ENCODE measurements at regions not wholly inside any gene's neighbourhood (a gene's known extent, or its start where the extent isn't known, plus 50 kb on each side); places are given as distances from the start of the nearest gene placed in this dataset.
"Not testable (repeated sequence)": the region's sequence is repeated elsewhere in the genome, so short reads cannot be mapped to it uniquely, and the experiment has no call there.

- 44 to 63% methylated on average over 4 of the region's 4 CpGs for WGBS, 2 donors
- Histone ChIP-seq H3K36me3 (no peaks in the 10 kb centered on the region), H3K4me3 (no peak overlapping the region), H3K27me3 (no peaks in the 10 kb centered on the region), H3K9me3 (peaks cover 0 to 15% (median 0%) of the 10 kb centered on the region in 4 donors), H3K27ac (no peak overlapping the region), H3K4me1 (no peaks in the 10 kb centered on the region)
- DNase-seq (ENCODE audit: low spot score in 2 of 2), result no peak
- TF ChIP-seq POLR2A (IDR thresholded peaks at IDR 0.05) (no peak), EP300 (IDR thresholded peaks at IDR 0.05) (no peak)
These were observed 203.5 kb downstream of the FCRL5 start for GRCh38 chr1:157348538-157349480.

GRCh38 chr1:157347506-157347905 lies 204.8 kb downstream of the FCRL5 start:
- Histone ChIP-seq H3K4me1 (no peaks in the 10 kb centered on the region), H3K4me3 (no peak overlapping the region), H3K27ac (no peak overlapping the region), H3K9me3 (peaks cover 0 to 15% (median 0%) of the 10 kb centered on the region in 4 donors), H3K27me3 (no peaks in the 10 kb centered on the region), H3K36me3 (no peaks in the 10 kb centered on the region)
- WGBS, 2 donors, result 78 to 100% methylated on average over 1 of the region's 1 CpG
- TF ChIP-seq EP300 (IDR thresholded peaks at IDR 0.05) (no peak), POLR2A (IDR thresholded peaks at IDR 0.05) (no peak)
- TF ChIP-seq, protein P1, sequence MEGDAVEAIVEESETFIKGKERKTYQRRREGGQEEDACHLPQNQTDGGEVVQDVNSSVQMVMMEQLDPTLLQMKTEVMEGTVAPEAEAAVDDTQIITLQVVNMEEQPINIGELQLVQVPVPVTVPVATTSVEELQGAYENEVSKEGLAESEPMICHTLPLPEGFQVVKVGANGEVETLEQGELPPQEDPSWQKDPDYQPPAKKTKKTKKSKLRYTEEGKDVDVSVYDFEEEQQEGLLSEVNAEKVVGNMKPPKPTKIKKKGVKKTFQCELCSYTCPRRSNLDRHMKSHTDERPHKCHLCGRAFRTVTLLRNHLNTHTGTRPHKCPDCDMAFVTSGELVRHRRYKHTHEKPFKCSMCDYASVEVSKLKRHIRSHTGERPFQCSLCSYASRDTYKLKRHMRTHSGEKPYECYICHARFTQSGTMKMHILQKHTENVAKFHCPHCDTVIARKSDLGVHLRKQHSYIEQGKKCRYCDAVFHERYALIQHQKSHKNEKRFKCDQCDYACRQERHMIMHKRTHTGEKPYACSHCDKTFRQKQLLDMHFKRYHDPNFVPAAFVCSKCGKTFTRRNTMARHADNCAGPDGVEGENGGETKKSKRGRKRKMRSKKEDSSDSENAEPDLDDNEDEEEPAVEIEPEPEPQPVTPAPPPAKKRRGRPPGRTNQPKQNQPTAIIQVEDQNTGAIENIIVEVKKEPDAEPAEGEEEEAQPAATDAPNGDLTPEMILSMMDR (IDR thresholded peaks at IDR 0.05), result no peak
- no peak for DNase-seq (ENCODE audit: low spot score in 2 of 2)

DNA sequence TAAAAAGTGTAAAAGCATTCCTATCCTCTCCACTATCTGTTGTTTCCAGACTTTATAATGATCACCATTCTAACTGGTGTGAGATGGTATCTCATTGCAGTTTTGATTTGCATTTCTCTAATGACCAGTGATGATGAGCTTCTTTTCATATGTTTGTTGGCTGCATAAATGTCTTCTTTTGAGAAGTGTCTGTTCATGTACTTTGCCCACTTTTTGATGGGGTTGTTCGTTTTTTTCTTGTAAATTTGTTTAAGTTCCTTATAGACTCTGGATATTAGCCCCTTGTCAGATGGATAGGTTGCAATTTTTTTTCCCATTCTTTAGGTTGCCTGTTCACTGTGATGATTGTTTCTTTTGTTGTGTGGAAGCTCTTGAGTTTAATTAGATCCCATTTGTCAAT lies 199.6 kb upstream of the ETV3 start:
- H3K9me3 ChIP-seq; H3K27me3 ChIP-seq; H3K27ac ChIP-seq; H3K4me1 ChIP-seq; DNase-seq (ENCODE audit: low spot score in 2 of 2); H3K36me3 ChIP-seq; H3K4me3 ChIP-seq: not testable (repeated sequence)
- WGBS, 2 donors, result 62 to 76% methylated on average over 1 of the region's 1 CpG

DNA sequence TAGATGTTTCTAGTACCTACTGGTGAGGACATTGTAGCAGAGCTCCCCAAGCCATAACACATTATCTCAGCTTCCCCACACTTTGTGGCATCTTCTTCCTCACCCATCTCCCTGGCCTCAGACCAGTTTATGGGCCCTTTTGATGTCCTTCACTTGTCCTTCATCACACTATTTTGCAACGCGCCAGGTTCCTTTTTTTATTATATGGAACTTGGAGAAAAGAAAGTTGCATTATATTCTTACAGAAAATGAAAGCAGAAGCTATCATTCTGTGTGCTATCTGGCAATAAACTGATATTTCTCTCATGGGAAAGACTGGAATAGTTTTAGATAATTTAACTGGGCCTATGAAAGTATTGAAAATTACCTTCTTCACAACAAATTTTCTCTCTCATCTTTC lies 196.9 kb upstream of the ETV3 start:
- peaks cover 0 to 6% (median 0%) of the 10 kb centered on the region in 4 donors for H3K9me3 ChIP-seq
- no peak overlapping the region for H3K4me3 ChIP-seq
- DNase-seq (ENCODE audit: low spot score in 2 of 2), result no peak
- H3K36me3 ChIP-seq, result no peaks in the 10 kb centered on the region
- no peaks in the 10 kb centered on the region for H3K4me1 ChIP-seq
- no peaks in the 10 kb centered on the region for H3K27me3 ChIP-seq
- TF ChIP-seq EP300 (IDR thresholded peaks at IDR 0.05), result no peak
- TF ChIP-seq POLR2A (IDR thresholded peaks at IDR 0.05), result no peak
- TF ChIP-seq, protein P1 (IDR thresholded peaks at IDR 0.05), result no peak
- H3K27ac ChIP-seq, result no peak overlapping the region
- 76 to 77% methylated on average over 2 of the region's 2 CpGs for WGBS, 2 donors

DNA sequence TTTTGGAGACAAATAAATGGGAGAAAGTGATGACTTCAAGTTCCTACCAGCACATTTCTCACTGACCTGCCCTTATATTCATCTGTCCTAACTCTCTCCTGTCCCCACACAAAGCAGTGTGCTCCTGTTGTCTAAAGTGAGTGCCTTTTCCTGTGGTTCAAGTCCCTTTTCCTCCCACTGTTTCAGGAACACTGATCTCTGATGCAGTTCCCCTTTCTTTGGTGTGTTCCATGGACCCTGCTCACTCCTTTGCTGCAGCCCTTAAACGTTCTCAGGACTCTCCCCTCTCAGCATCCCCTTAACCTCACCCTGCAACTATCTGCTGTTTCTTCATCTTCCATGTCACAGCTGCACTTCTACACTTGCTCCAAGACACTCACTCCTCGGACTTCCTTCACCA lies 195.8 kb upstream of the ETV3 start:
- H3K27ac ChIP-seq, result no peak overlapping the region
- WGBS, 2 donors, result 56 to 64% methylated on average over 2 of the region's 2 CpGs
- no peak for DNase-seq (ENCODE audit: low spot score in 2 of 2)
- peaks cover 0 to 6% (median 0%) of the 10 kb centered on the region in 4 donors for H3K9me3 ChIP-seq
- H3K4me1 ChIP-seq, result no peaks in the 10 kb centered on the region
- TF ChIP-seq, protein P1 (IDR thresholded peaks at IDR 0.05), result no peak
- TF ChIP-seq EP300 (IDR thresholded peaks at IDR 0.05) (no peak), POLR2A (IDR thresholded peaks at IDR 0.05) (no peak)
- no peaks in the 10 kb centered on the region for H3K27me3 ChIP-seq
- H3K4me3 ChIP-seq, result no peak overlapping the region
- H3K36me3 ChIP-seq, result no peaks in the 10 kb centered on the region

- not testable (repeated sequence) for H3K36me3 ChIP-seq; H3K27me3 ChIP-seq; H3K27ac ChIP-seq; DNase-seq (ENCODE audit: low spot score in 2 of 2); H3K9me3 ChIP-seq; H3K4me1 ChIP-seq; H3K4me3 ChIP-seq
These were observed 192.0 kb upstream of the ETV3 start for GRCh38 chr1:157330177-157330576.

- not testable (repeated sequence) for H3K4me1 ChIP-seq; H3K9me3 ChIP-seq; DNase-seq (ENCODE audit: low spot score in 2 of 2)
These were observed 189.9 kb upstream of the ETV3 start for GRCh38 chr1:157328120-157328519.

More at GRCh38 chr1:157328120-157328519, 189.9 kb upstream of the ETV3 start:
- H3K4me3 ChIP-seq, H3K27me3 ChIP-seq, H3K36me3 ChIP-seq, H3K27ac ChIP-seq: not testable (repeated sequence)

All from tibial nerve (tissue), 4 donors.